Suppressor macrophage treated with lipopolysaccharide for 4 hours (primary cell): ENCODE measurements at regions not wholly inside any gene's neighbourhood (a gene's known extent, or its start where the extent isn't known, plus 50 kb on each side); places are given as distances from the start of the nearest gene placed in this dataset.
A peak's percentile ranks its signal among the peaks of the same experiment; 100 is the strongest.
"Not testable (repeated sequence)": the region's sequence is repeated elsewhere in the genome, so short reads cannot be mapped to it uniquely, and the experiment has no call there.

Experiments used
- DNase-seq: peaks from one replicate; pipeline ENCODE4 v3.0.0-alpha.2; 2020

DNA sequence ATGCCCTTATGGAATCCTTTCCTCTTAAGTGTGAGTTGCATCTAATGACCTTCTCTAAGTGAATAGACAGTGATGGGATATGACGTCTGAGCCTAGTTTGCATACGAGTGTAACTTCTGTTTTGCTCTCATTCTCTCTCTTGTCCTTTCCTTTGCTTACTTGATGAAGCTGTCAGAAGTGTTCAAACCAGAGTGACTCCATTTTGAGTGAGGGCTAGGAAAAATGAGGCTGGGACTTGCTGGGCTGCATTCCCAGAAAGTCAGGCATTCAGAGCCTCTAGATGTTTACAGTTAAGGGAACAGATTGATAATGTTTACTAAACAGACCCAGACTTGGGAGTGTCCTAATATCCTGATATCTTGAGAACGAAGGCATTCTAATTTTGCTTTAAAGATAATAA lies 311.2 kb upstream of the SOX4 start:
- not testable (repeated sequence) for DNase-seq

- DNase-seq = no peak
These were observed 309.4 kb upstream of the SOX4 start for GRCh38 chr6:21284166-21284565.

- no peak for DNase-seq
These were observed 308.8 kb upstream of the SOX4 start for GRCh38 chr6:21284706-21285105.

GRCh38 chr6:21294144-21294543 lies 299.4 kb upstream of the SOX4 start:
- DNase-seq = no peak

DNA sequence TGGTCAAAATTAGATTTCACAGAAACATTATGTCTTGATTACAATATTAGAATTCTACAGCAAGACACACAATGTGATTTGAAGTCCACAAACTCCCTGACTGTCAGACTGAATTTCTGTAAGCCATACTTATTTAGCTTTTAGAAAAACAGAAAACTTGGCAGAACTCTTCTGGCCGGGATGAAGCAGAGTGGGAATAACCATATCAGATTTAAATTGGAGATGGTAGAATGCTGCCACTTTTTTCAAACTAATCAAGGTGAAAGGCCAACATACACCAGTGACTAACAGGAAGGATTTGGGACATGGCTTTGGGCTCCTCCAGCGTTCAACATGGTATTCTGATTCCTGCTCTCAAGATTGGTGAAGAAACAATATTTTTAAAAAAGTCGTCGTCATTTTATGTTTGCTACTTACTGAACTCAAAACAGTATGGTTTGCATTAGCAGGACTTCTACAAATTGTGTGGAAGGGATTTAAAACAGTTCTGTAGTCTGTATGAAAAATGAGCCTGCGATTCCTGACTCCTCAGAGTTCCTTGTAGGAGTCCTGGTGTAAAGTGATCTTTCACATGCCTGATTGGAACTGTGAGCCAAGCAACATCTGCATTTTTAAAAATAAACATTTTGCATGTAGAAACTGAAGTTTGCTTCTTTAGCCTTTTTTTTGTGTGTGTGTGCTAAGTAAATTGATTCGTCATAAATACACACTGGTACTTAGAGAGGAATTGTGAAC lies 297.9 kb upstream of the SOX4 start:
- no peak for DNase-seq

- DNase-seq = no peak
These were observed 295.9 kb upstream of the SOX4 start for GRCh38 chr6:21297665-21298064.

DNA sequence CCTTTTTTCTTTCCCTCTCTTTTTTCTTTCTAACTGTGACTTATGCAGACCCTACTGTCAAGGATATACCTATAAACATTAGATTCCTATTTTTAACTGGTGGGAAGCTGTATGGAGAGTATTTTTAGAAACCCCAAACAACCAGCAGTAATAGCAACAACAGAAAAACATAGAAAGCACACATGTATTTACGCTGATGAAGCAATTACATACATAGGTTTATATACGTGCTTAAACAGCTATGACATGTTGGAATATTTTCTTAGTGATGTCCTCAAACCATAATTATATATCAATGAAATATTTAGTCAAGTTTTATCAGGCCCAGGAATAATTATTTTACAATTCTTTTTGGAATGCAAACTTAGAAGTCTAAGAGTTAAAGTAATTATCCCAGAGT lies 294.3 kb upstream of the SOX4 start:
- no peak for DNase-seq

DNA sequence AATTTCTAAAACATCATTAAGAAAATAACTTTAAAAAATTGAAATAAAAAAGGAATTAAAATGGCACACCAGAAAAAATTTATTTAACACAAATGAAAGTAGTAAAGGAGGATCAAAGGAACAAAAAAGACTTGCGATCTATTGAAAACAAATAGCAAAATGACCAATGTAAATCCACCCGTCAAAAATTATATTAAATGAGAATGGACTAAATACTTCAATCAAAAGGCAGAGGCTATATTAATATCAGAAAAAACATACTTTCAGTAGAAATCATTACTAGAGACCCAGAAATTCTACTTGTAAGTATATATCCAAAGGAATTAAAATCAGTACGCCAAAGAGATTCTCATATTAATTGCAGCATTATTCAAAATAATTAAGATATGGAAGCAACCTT lies 293.1 kb upstream of the SOX4 start:
- DNase-seq = no peak

GRCh38 chr6:21305893-21306332 lies 287.6 kb upstream of the SOX4 start:
- DNase-seq = peak; percentile 53

DNA sequence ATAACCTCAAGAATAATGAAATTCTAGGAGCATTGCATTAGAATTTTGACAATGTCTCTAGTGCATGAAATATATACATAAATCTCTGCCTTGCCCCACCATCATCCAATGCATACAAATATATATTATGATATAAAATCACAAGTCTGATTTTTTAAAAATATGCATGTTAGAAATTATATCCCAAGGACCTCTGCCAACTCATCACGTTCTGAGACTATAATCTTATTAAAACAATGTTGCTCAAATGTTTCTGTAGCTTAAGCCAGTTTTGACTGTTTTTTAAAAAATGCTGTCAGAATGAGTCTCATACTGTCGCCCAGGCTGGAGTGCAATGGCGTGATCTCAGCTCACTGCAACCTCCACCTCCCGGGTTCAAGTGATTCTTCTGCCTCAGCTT lies 287.0 kb upstream of the SOX4 start:
- no peak for DNase-seq

GRCh38 chr6:21309807-21310221 lies 283.7 kb upstream of the SOX4 start:
- DNase-seq = no peak

GRCh38 chr6:21310568-21311140 lies 282.9 kb upstream of the SOX4 start:
- no peak for DNase-seq

GRCh38 chr6:21312118-21312517 lies 281.4 kb upstream of the SOX4 start:
- DNase-seq = no peak

DNA sequence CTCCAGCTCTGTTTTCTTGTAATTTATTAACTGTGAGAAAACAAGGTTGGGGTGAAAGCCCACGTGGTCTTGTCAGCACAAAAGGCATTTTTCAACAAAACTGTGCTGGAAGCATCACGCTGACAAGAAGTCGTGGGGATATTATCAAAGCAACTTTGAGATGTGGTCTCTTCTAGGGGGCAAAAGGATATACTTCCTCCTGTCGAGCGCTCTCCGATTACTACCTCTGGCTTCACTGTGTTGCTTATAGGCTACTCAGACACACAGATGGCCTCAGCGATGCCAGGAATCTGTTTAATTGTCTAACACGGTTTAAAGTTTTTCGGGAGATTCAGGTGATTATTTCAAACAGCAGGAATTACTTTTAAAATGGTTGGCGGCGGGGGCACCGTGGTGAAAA lies 275.9 kb upstream of the SOX4 start:
- no peak for DNase-seq

- DNase-seq = peak; percentile 3
These were observed 272.5 kb upstream of the SOX4 start for GRCh38 chr6:21321076-21321475.

DNA sequence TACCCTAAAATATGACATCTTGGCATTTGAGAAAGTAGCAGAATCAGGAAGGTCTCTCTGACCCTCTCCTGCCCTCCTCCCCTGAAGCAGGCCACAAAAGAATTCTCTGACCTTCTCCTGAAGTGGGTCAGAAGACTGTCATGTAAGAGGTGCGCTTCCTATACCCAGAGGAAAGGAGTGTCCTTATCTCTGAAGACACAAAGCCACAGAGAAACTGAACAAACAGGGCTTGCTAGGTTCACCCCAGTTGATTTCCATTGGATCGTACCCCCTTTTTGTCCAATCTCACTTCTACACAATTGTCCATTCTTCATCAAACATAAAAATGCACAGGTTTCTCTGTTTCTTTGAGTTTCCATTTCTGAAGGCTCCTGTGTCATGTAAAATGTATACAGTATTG lies 272.0 kb upstream of the SOX4 start:
- no peak for DNase-seq

GRCh38 chr6:21323577-21323976 lies 270.0 kb upstream of the SOX4 start:
- no peak for DNase-seq

DNA sequence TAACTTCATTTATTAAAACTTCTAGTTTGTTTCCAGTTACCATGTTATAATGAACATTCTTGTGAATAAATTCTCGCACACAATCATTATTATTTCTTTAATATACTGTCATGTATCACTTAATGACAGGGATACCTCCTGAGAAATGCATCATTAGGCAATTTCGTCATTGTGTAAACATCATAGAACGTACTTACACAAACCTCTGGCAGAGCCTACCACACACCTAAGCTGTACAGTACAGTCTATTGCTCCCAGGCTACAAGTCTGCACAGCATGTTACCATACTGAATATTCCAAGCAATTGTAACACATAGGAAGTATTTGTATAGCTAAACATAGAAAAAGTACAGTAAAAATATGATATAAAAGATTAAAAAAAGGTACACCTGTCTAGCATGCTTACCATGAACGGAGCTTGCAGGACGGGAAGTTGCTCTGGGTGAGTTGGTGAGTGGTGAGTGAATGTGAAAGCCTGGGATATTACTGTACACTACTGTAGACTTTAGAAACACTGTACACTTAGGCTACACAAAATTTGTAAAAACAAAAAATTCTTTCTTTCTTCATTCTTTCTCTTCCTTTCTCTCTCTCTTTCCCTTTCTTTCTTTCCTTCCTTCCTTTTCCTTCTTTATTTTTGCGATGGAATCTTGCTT lies 268.2 kb upstream of the SOX4 start:
- DNase-seq = no peak

- DNase-seq = no peak
These were observed 266.0 kb upstream of the SOX4 start for GRCh38 chr6:21327326-21328112.

DNA sequence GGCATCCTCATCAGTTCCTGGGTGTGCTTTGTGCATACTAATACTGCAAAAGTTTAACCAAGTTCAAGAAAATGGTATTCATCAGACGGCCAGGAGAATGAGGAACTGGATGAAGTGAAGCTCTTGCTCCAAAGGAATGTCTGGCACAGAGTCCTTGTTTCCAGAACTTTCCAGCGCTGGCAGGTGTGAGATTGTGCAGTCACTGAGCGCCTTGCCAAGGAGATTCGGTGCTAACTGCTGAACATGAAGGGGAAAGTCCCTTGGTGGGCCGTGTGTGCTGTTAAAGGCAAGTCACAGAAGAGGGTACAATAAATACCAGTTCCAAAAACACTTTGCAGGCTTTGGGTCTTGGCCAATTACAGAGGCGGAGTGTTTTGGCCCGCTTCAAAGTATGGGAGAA lies 262.3 kb upstream of the SOX4 start:
- no peak for DNase-seq

- no peak for DNase-seq
These were observed 261.5 kb upstream of the SOX4 start for GRCh38 chr6:21332077-21332476.

DNA sequence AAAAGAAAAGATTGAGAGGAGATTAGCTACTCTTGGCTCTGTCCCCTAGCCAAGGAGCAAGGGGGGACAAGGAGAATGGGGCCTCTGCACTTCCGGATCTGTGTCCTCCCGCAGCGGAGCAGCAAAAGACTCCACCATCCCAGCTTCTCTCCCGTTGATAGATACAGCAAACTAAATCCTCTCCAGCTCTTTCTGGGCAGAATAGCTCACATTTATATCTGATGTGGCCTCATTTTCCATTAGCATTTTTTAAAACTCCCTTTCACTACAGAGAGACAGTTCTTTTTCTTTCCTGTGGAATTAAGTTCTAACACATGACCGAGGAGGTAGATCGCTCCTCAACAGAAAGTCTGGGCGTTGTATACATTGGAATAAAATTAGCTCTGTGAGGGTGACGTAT lies 260.9 kb upstream of the SOX4 start:
- no peak for DNase-seq

DNA sequence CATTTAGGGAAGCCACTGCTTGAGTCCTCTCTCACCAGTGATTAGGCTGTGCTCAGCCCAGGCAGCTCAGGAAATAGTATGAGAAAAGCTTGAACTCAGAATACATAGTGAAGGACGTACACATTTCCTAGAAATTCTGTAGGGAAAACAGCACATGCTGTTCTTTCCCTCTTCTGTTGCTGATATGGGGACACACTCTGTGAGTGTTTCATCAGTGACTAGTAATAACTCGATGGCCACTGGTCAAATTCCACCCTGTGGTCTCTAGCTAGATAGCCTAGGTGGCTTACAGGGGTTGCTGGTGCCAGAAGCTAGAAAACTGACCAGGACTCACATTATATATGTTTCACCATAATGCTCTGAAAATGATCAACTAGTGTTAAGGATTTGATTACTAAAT lies 259.8 kb upstream of the SOX4 start:
- no peak for DNase-seq

GRCh38 chr6:21334651-21335050 lies 258.9 kb upstream of the SOX4 start:
- DNase-seq = no peak
